Loucy (cell line): ENCODE measurements at regions not wholly inside any gene's neighbourhood (a gene's known extent, or its start where the extent isn't known, plus 50 kb on each side); places are given as distances from the start of the nearest gene placed in this dataset.

Experiments
- CTCF ChIP-seq: fragments of 200-600 bp; sonication (generic); conservative IDR thresholded peaks from 2 replicates; pipeline ENCODE4 v1.5.1; 2014; ENCODE audit warnings: mild to moderate bottlenecking, antibody characterized with exemption, low read length
- EZH2phosphoT487 ChIP-seq: fragments of 200-600 bp; IDR thresholded peaks from 2 replicates; pipeline ENCODE4 v1.6.1; 2018; ENCODE audit warnings: antibody characterized with exemption, mild to moderate bottlenecking, moderate library complexity, borderline replicate concordance

GRCh38 chr1:36594023-36594422 lies 111.3 kb upstream of the CSF3R start:
- TF ChIP-seq CTCF (no peak), EZH2phosphoT487 (no peak)
